DMS79 (cell line): ENCODE measurements at regions not wholly inside any gene's neighbourhood (a gene's known extent, or its start where the extent isn't known, plus 50 kb on each side); places are given as distances from the start of the nearest gene placed in this dataset.
"Not testable (repeated sequence)": the region's sequence is repeated elsewhere in the genome, so short reads cannot be mapped to it uniquely, and the experiment has no call there.

ENCODE experiments used
- DNase-seq: peaks from one replicate; lab custom pipeline; 2025; lab: John Stamatoyannopoulos, UW

DNA sequence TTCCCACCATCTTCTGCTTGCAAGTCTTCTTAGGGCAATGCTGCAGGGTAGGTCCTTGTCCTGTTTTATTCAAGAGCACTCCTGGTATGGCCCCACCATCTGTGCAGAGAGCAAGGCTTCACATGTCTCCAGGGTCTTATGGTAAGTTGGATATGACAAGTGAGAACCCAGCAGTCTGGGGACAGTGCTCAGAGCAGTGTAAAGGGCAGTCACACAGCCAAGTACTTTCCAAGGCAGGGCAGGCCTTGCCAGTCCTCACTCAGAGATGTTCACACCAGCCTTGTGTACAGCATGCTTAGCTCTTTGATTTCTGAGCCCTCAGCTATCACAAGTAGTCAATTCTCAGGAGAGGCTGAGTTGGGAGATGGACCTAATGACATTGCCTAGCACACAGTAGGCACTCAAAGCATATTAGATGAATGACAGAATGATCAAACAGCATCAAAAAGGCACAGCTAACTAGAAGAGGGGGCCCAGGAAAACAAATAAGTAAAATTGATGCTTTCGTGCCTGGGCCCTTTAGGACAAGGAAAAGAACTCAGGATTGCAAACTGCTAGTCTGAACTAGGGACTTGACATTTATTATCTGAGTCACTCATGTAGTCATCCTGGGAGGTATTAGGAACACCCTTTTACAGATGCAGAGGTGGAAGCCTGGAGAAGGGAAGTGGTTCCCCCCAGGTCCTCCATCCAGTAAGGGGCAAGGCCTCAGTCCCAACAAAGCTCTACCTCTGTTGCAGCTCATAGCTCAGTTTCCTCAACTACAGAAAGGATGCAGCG is 86.7 kb upstream of the CTAGE1 start:
- DNase-seq = no peak

DNA sequence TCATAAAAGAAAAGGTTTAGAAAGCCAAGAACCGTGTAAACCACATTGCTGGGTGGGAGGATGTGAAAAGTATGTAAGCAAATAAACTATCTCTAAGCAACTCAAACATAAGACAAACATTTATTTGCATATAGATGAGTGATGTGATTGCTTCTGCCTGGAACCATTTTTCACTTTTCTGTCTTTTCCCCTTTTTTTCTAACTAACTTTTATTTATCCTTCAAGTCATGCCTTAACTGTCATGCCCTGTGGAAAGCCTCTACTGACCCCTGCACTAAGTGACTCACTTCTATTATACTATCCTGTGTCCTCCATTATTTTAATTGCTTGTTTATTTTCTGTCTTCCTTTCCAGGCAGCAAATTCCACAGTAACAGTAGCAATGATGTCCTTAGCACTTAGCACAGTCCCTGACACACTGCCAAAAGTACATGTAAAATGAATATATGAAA is 87.5 kb upstream of the CTAGE1 start:
- DNase-seq = no peak

DNA sequence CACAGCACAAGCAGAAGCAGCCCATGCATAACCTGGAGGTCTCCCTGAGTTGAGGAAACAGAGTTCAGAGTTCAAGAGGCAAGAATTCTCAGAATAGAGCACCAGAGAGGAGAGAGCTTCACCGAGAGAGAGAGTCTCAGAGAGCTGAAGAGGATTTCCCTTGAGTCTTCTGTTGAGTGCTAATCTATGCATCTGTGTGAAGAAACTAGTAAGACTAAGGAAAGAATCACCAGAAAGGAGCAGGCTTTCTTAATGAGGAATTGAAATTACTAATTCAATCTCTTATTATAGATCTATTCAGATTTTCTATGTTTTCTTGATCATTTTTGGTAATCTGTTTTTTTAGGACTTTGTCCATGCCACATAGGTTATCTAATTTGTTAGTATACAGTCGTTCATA is 89.3 kb upstream of the CTAGE1 start:
- DNase-seq = no peak

DNA sequence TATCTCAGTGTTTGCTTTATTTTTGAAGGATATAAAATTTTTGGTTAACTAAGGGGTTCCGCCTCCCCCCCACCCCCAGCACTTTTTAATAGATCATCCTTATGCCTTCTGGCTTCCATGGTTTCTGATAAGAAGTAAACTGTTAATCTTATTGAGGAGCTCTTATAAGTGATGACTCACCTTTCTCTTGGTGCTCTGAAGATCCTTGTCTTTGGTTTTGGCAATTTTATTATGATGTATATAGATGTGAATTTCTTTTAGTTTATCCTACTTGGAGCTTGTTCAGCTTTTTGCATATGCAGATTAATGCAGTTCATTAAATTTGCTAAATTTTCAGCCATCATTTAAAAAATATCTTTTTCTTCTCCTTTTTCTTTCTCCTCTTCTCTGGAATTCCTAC is 91.7 kb upstream of the CTAGE1 start:
- no peak for DNase-seq

DNA sequence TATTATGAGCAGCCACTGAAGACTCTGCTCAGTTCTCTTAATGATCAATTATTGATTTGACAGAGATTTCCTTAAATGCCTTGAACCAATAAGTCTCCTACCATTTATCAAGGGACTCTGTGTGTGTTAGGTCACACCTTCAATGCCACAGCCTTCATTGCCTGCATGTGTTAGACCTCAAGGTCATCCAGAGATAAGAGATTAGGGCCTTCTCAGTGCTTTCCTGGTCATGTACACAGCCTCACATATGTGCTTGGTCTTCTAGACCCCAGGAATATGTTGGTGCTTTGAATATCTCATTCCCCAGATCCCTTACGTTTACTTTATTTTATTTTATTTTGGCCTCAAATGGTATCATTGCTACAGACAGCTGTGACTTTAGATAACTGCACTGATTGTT is 93.0 kb upstream of the CTAGE1 start:
- no peak for DNase-seq

- DNase-seq = no peak
These were observed 96.2 kb upstream of the CTAGE1 start for GRCh38 chr18:22513721-22514481.

GRCh38 chr18:22514655-22515054 is 96.9 kb upstream of the CTAGE1 start:
- no peak for DNase-seq

DNA sequence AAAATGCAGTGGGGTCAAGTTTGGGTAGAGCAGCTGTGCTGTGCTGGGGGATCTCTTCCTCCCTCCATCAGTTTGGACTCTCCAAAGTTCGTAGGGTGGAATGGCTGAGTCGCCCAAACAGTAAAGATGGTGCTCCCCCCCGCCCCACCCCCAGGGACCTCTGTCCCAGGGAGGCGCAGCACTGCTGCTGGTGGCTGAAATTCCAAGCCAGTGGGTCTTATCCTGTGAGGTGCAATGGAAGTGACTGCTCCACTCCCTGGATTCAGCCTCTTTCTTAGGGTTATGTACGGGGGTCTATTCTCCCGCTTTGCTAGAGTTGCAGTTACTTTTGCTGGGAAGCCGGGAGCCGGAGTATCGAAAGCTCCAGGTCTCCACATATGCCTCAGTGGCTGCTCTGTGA is 97.5 kb upstream of the CTAGE1 start:
- DNase-seq = no peak

DNA sequence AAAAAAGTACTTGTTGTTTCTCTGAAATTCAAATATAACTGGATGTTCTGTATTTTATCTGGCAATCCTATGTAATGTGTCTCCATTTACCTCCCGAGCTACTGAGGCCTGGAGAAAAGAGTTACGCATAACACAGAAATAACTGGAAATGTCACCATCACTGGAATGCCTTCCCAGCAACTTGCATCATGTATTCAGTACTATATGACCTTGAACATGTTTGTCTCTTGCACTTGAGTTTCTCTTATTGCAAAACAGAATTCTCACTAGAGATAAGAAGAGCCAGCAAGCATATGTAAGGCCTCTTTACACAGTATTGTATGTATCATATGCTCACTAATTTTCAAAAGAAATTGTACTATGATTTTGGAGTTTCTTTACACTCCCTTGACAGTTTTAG is 99.6 kb upstream of the CTAGE1 start:
- no peak for DNase-seq

DNA sequence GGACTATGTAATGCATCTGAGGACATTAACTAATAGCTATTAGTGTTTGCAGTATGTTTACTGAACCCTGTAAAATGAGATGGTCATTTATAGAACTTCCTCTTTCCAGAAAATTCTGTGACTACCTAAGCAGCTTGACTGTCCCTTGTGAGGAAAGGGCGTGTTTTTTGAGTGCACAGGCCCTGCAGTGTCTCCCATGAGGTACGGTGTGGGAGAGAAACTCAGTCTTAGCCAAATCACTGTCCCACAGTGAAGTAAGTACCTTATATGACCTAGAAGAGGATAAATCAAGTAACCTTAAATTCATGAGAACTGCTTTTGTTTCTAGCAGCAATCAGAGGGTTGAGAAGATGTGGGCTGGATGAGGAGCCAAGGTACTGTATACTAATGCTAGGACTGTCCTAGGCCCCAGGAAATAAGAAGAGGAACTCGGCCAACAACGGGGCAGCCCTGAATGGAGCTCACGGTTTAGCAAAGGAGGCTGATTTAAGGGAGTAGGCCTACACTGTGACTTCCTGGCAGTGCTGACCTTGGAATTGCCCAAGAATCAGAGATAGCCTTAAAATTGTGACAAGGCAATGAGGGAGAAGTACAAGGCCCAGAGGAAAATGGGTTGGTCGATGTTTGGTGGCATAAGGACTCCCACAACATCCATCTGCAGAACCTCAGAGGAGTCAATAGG is 103.5 kb upstream of the CTAGE1 start:
- DNase-seq = no peak

DNA sequence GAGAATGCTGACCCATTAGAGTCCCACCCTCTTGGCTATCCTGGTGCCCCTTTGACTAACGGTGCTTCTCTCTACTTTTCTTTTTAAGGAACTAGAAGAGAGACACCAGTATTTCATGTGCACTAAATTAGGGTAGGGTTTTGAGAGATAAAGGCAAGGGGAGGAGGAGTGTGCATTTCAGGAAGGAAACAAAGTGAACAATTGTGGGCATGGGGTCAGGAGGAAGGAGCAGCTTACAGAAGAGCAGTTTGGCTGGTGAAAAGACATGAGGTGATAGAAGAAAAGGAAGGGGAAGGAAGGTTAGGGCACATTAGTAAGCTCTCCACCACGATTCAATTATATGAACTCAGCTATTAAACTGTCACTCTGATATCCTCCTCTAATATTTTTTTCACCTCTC is 105.8 kb upstream of the CTAGE1 start:
- no peak for DNase-seq

- DNase-seq = no peak
These were observed 107.1 kb upstream of the CTAGE1 start for GRCh38 chr18:22524783-22525182.

GRCh38 chr18:22525313-22525712 is 107.6 kb upstream of the CTAGE1 start:
- DNase-seq = no peak

DNA sequence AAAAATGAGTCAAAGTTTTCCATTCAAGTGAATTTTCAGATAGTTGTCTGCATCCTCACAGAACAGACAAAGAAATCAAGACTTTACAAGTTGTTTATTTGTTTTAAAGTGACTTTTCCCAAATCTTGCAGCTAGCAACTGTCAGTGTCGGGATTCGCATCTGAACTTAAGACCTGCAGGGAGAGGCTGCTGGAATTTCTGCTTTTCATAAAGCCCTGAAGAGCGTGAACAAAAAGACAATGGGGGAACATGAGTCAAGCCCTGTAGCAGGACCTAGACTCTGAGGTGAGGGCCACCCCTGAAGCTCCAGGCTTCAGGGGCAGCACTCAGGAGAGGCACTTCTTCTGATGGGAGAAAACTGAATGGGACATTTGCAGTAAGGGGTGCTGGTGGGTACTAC is 108.2 kb upstream of the CTAGE1 start:
- DNase-seq = no peak

DNA sequence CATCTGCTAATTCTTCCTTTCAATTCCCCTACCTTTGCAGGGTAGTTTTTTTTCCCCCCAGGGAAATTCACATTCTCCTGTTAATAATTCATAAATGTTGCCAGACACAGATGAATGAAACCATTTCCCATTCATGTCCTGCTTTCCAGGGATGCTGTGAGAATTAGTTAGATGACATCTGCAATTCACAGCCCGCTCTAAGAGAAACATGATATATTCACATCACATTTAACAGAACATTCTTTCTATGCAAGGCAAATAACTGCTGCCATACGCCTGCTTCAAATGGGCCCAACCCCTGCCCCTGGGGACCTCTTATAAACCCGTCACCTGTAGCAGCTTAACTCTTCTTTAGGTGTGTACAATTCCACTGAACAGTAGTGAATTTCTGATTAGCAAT is 110.6 kb upstream of the CTAGE1 start:
- no peak for DNase-seq

GRCh38 chr18:22534706-22535105 is 117.0 kb upstream of the CTAGE1 start:
- DNase-seq = not testable (repeated sequence)

- no peak for DNase-seq
These were observed 118.8 kb upstream of the CTAGE1 start for GRCh38 chr18:22536558-22536957.

- no peak for DNase-seq
These were observed 120.7 kb upstream of the CTAGE1 start for GRCh38 chr18:22538426-22538825.

GRCh38 chr18:22539051-22539765 is 121.5 kb upstream of the CTAGE1 start:
- DNase-seq = no peak

DNA sequence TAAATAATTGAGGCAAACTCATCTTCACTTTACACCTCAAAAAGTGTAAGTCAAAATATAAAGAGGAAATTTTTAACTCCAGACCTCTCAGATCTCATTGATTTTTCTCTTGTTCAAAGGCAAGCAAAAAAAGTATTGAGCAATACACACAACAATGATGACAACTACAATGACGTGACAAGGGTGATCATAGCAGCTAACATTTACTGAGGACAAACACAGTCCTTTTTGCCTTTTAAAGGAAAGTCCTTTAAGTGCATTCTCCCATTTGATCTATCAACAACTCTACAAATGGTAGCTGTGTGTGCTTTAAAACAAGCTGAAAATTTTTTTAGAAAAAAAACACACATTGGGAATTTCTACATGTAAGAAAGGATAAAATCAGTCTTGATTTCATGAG is 123.5 kb upstream of the CTAGE1 start:
- DNase-seq = no peak

GRCh38 chr18:22542406-22542835 is 124.7 kb upstream of the CTAGE1 start:
- no peak for DNase-seq

- no peak for DNase-seq
These were observed 126.1 kb upstream of the CTAGE1 start for GRCh38 chr18:22543769-22544168.
